Stomach (tissue), 8 donors: ENCODE measurements at regions not wholly inside any gene's neighbourhood (a gene's known extent, or its start where the extent isn't known, plus 50 kb on each side); places are given as distances from the start of the nearest gene placed in this dataset.
"Not testable (repeated sequence)": the region's sequence is repeated elsewhere in the genome, so short reads cannot be mapped to it uniquely, and the experiment has no call there.

Experiments
- DNase-seq, 2 donors: peaks; one replicate each; pipeline versions ENCODE4 v3.0.0 to v3.0.0-alpha.2; 2013 to 2019
- H3K27ac ChIP-seq, 5 donors: fragments of 200-600 bp in 4 of 5; sonication (generic) in 4 of 5; one replicate each; pipeline ENCODE4 v1.5.1; 2013 to 2019; ENCODE audit warnings: mild to moderate bottlenecking in 1 of 5, moderate library complexity in 1 of 5
- H3K27me3 ChIP-seq, 3 donors: fragments of 200-600 bp; sonication (generic); one replicate each; pipeline ENCODE4 v1.5.1; 2017 to 2019; ENCODE audit warnings: mixed run types in 1 of 3
- H3K36me3 ChIP-seq, 4 donors: fragments of 200-600 bp; sonication (generic); 1 replicate in 3 of 4; 2 replicates in 1 of 4; pipeline ENCODE4 v1.5.1; 2016 to 2019
- H3K4me1 ChIP-seq, 4 donors: fragments of 200-600 bp; sonication (generic); one replicate each; pipeline ENCODE4 v1.5.1; 2016 to 2019
- H3K4me3 ChIP-seq, 4 donors: fragments of 200-600 bp; sonication (generic) in 3 of 4; one replicate each; pipeline ENCODE4 v1.5.1; 2016 to 2019; ENCODE audit warnings: mild to moderate bottlenecking in 1 of 4
- H3K9me3 ChIP-seq, 4 donors: fragments of 200-600 bp; sonication (generic); one replicate each; pipeline ENCODE4 v1.5.1; 2016 to 2019
- CTCF ChIP-seq, 7 experiments: fragments of 450-650 bp in 4 of 7; fragments of 200-600 bp in 3 of 7; sonication (generic) in 3 of 7; IDR thresholded peaks; one replicate each; pipeline ENCODE4 v1.5.1; 2016 to 2019; ENCODE audit warnings: antibody characterized with exemption in 7 of 7, control low read depth in 2 of 7, mild to moderate bottlenecking in 1 of 7
- EP300 ChIP-seq: sonication (generic); formaldehyde crosslinking; IDR thresholded peaks from one replicate; pipeline ENCODE4 v1.6.1; 2017; ENCODE audit warnings: antibody characterized with exemption
- POLR2A ChIP-seq, 4 donors: fragments of 450-650 bp; IDR thresholded peaks; one replicate each; pipeline ENCODE4 v1.6.1; 2016; ENCODE audit warnings: antibody characterized with exemption in 4 of 4, control low read depth in 2 of 4, mild to moderate bottlenecking in 1 of 4, moderate library complexity in 1 of 4
- POLR2AphosphoS5 ChIP-seq, 3 donors: sonication (generic); formaldehyde crosslinking; IDR thresholded peaks; one replicate each; pipeline ENCODE4 v1.6.1; 2016; ENCODE audit warnings: antibody characterized with exemption in 3 of 3
- WGBS, 5 donors: extraction: QIAGEN DNeasy Blood & Tissue Kit in 3 of 5; methylation state at CpG; one replicate each; pipeline versions ENCODE4 v1.1.5 to v1.1.7; 2013 to 2018; 5-methylcytosine and 5-hydroxymethylcytosine counted together
- intact Hi-C: fragments of 100-400 bp; cut with DNase I; formaldehyde crosslinking; loops from one replicate; pipeline ENCODE4 v1.15.1; 2023; ENCODE audit warnings: low total_unique reads
- donor health status: healthy with polysubstance abuse.
- donor health status: Bipolar disorder and iron deficiency.
- donor health status: healthy.

DNA sequence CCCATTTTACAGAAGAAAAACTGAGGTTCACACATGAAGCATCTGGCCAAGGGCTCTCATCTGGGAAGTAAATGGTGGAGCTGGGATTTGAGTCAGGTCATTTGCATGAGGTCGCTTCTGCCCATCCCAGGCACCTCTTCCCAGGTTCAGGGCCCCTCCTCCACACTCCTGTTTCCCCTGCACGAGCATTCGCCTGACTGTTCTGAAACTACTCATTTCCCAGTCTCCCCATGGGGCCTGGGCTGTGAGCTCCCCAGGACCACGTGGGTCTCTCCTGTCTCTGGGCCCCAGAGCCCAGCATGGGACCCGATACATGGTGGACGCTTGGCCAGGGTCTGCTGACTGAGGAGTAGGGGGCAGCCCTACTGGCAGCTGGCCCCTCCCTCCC, 360.8 kb downstream of the MATN1 start:
- Histone ChIP-seq H3K27me3 (peaks cover 0 to 71% (median 25%) of the 10 kb centered on the region in 3 donors), H3K4me3 (no peak overlapping the region), H3K36me3 (no peaks in the 10 kb centered on the region), H3K27ac (no peak overlapping the region), H3K4me1 (no peaks in the 10 kb centered on the region), H3K9me3 (no peaks in the 10 kb centered on the region)
- DNase-seq: no peak
- intact Hi-C loops: no loop called here
- TF ChIP-seq POLR2A (IDR thresholded peaks at IDR 0.05): no peak
- no peak for TF ChIP-seq POLR2AphosphoS5 (IDR thresholded peaks at IDR 0.05)
- no peak for TF ChIP-seq EP300
- TF ChIP-seq CTCF (IDR thresholded peaks at IDR 0.05): no peak
- WGBS, 5 donors: 59 to 83% (median 64%) methylated on average over 6 of the region's 6 CpGs

DNA sequence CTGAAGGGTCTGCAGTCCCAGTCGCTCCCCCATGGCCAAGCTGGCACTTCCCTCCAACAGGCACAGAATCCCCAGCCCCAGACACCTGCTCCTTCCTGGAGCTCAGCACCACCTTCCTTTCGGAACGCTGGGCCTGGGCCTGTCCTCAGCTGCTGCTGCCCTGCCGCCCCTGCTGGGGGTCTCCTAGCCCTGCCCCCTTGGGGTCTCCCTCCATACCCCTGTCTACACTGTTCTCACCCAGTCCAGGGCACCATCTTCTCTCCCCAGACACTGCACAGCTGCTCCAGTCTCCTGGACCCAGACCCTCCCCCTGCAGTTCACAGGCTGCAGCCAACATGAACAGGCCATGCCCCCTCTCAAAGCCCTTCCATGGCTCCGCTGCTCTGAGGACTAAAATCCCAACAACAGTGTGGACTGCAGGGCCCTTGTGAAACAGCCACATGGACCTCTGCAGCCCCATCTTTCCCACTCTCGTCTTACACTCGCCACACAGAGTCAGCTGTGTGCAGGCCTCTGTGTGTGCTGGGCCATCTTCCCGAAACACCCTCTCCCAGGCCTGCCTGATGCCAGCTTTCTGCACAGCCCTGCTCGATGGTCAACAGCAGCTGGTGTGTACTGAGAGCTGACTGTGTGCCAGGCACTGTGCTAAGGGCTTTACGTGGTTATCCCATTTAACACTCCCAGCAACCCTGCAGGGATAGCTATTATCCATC, 361.3 kb downstream of the MATN1 start:
- intact Hi-C loops, H3K9me3 ChIP-seq, H3K4me3 ChIP-seq, H3K27ac ChIP-seq, H3K4me1 ChIP-seq, DNase-seq, H3K36me3 ChIP-seq: not testable (repeated sequence)
- WGBS, 5 donors: 64 to 73% (median 71%) methylated on average over 9 to 10 of the region's 10 CpGs
- peaks cover 0 to 71% (median 25%) of the 10 kb centered on the region in 3 donors for H3K27me3 ChIP-seq

DNA sequence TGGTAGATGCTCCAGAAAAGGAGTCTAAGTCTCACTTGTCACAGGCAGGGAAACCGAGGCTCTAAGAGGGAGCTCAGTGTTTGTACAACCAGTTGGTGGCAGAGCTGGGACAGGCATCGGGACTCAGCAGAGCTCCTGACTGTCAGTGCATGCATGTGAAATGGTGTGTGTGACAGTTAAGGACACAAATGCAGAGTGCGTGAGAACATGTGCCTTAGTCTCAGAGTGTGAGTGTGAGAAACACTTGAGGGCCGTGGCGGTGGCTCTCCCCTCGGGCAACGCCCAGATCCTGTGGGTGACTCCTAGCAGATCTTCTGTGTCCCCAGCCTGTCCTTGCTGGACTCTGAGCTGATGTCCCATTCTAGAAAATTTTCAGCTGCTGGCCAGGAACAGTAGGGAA, 362.6 kb downstream of the MATN1 start:
- no peak for TF ChIP-seq POLR2AphosphoS5 (IDR thresholded peaks at IDR 0.05)
- no peak for TF ChIP-seq CTCF (IDR thresholded peaks at IDR 0.05)
- no peak for TF ChIP-seq POLR2A (IDR thresholded peaks at IDR 0.05)
- TF ChIP-seq EP300: no peak
- WGBS, 5 donors: 55 to 66% (median 64%) methylated on average over 7 of the region's 7 CpGs
- Histone ChIP-seq H3K27me3 (peaks cover 0 to 69% (median 26%) of the 10 kb centered on the region in 3 donors), H3K4me3 (no peak overlapping the region), H3K27ac (no peak overlapping the region), H3K36me3 (no peaks in the 10 kb centered on the region), H3K9me3 (no peaks in the 10 kb centered on the region), H3K4me1 (no peaks in the 10 kb centered on the region)
- DNase-seq: no peak
- intact Hi-C loops: no loop called here

DNA sequence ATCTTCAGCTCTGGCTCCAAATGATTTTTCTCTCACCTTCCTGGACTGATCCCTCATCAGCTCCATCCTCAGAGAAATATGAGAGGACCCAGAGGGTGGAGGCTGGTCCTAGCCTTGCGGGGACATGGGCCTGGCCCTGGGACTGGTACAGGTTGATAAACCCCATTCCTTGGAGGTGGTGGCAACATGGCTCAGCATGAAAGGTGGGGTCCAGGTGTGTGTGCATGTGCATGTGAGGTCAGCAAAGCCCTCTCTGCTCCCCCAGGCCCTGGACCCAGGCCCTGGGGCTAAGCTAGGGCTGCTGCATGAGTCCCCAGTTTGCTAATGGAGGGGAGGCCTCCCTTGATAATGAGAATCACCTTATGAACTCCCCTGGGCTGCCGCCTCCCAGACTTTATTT, 363.1 kb downstream of the MATN1 start:
- WGBS, 5 donors: 75 to 96% (median 88%) methylated on average over 2 of the region's 2 CpGs
- peaks cover 0 to 73% (median 26%) of the 10 kb centered on the region in 3 donors for H3K27me3 ChIP-seq
- no peaks in the 10 kb centered on the region for H3K36me3 ChIP-seq
- no peaks in the 10 kb centered on the region for H3K4me1 ChIP-seq
- intact Hi-C loops: no loop called here
- no peak overlapping the region for H3K4me3 ChIP-seq
- DNase-seq: no peak
- H3K9me3 ChIP-seq: no peaks in the 10 kb centered on the region
- H3K27ac ChIP-seq: no peak overlapping the region
- TF ChIP-seq CTCF (IDR thresholded peaks at IDR 0.05): no peak
- TF ChIP-seq EP300: no peak
- TF ChIP-seq POLR2AphosphoS5 (IDR thresholded peaks at IDR 0.05): no peak
- TF ChIP-seq POLR2A (IDR thresholded peaks at IDR 0.05): no peak

DNA sequence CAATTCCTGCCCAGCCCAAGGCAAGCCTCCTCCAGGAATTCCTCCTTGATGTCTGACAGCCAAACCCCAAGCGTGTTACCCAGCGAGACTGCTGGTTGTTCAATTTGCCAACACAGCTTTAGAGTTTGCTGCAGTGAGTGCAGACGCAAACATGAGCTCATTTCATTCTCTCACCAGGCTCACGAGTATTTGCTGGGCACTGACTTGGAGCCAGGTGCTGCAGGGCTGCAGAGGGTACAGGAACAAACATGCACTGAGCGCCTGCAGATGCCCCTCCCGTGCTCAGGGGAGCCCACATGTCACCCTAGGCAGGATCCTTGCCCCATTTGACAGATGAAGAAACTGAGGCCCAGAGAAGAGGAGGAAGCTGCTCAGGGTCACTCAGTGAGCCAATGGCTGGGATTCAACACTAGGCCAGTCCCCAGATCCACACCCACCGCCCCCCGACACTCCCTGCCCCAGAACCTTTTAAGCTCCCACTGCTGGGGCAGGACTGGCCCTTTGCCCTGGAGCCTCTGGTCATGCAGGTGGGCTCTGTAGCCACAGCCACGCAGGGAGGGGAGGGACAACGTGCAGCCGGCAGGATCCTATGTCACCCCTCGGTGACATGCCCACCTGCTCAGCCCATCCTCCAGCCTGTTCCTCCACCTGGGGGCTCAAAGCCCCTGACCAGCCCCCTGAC, 363.7 kb downstream of the MATN1 start:
- intact Hi-C loops: no loop called here
- TF ChIP-seq POLR2A (IDR thresholded peaks at IDR 0.05) (no peak), EP300 (no peak), POLR2AphosphoS5 (IDR thresholded peaks at IDR 0.05) (no peak), CTCF (IDR thresholded peaks at IDR 0.05) (no peak)
- no peak overlapping the region for H3K4me3 ChIP-seq
- DNase-seq: no peak
- WGBS, 5 donors: 50 to 60% (median 57%) methylated on average over 8 to 12 of the region's 12 CpGs
- no peaks in the 10 kb centered on the region for H3K9me3 ChIP-seq
- H3K36me3 ChIP-seq: no peaks in the 10 kb centered on the region
- H3K27ac ChIP-seq: no peak overlapping the region
- peaks cover 0 to 73% (median 26%) of the 10 kb centered on the region in 3 donors for H3K27me3 ChIP-seq
- no peaks in the 10 kb centered on the region for H3K4me1 ChIP-seq
